ENCODE measurements at regions not wholly inside any gene's neighbourhood (a gene's known extent, or its start where the extent isn't known, plus 50 kb on each side); places are given as distances from the start of the nearest gene placed in this dataset.

DNA sequence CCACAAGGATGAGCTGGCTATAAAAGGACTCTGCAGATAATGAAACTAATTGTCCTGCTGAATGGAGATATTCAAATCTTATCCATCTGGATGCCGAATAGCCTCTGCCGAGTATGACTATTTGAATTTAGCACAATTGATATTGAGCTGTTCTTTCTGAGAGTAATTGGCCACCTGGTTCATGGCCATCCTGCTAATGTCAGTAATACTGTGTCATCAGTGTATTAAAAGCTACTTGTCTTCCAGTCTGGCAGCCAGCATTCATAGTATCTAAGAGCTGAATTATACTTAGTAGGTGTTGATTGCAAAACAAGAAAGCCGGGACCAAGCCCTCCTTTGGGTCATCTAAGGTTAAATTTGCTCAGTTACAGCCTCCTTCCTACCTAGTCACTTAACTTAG lies 310.7 kb upstream of the NCAM1 start (continued):
- TF ChIP-seq, protein P1, sequence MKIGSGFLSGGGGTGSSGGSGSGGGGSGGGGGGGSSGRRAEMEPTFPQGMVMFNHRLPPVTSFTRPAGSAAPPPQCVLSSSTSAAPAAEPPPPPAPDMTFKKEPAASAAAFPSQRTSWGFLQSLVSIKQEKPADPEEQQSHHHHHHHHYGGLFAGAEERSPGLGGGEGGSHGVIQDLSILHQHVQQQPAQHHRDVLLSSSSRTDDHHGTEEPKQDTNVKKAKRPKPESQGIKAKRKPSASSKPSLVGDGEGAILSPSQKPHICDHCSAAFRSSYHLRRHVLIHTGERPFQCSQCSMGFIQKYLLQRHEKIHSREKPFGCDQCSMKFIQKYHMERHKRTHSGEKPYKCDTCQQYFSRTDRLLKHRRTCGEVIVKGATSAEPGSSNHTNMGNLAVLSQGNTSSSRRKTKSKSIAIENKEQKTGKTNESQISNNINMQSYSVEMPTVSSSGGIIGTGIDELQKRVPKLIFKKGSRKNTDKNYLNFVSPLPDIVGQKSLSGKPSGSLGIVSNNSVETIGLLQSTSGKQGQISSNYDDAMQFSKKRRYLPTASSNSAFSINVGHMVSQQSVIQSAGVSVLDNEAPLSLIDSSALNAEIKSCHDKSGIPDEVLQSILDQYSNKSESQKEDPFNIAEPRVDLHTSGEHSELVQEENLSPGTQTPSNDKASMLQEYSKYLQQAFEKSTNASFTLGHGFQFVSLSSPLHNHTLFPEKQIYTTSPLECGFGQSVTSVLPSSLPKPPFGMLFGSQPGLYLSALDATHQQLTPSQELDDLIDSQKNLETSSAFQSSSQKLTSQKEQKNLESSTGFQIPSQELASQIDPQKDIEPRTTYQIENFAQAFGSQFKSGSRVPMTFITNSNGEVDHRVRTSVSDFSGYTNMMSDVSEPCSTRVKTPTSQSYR (CRISPR knock-in tag; IDR thresholded peaks at IDR 0.05) = no peak
- TF ChIP-seq, protein P2, sequence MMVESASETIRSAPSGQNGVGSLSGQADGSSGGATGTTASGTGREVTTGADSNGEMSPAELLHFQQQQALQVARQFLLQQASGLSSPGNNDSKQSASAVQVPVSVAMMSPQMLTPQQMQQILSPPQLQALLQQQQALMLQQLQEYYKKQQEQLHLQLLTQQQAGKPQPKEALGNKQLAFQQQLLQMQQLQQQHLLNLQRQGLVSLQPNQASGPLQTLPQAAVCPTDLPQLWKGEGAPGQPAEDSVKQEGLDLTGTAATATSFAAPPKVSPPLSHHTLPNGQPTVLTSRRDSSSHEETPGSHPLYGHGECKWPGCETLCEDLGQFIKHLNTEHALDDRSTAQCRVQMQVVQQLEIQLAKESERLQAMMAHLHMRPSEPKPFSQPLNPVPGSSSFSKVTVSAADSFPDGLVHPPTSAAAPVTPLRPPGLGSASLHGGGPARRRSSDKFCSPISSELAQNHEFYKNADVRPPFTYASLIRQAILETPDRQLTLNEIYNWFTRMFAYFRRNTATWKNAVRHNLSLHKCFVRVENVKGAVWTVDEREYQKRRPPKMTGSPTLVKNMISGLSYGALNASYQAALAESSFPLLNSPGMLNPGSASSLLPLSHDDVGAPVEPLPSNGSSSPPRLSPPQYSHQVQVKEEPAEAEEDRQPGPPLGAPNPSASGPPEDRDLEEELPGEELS (CRISPR knock-in tag; IDR thresholded peaks at IDR 0.05) = no peak
- TF ChIP-seq, protein P3, sequence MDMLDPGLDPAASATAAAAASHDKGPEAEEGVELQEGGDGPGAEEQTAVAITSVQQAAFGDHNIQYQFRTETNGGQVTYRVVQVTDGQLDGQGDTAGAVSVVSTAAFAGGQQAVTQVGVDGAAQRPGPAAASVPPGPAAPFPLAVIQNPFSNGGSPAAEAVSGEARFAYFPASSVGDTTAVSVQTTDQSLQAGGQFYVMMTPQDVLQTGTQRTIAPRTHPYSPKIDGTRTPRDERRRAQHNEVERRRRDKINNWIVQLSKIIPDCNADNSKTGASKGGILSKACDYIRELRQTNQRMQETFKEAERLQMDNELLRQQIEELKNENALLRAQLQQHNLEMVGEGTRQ (CRISPR knock-in tag; IDR thresholded peaks at IDR 0.05) = no peak
- TF ChIP-seq HMGA2 (CRISPR knock-in tag; IDR thresholded peaks at IDR 0.05) = no peak
- TF ChIP-seq CREB1 (CRISPR knock-in tag; IDR thresholded peaks at IDR 0.05) = no peak

DNA sequence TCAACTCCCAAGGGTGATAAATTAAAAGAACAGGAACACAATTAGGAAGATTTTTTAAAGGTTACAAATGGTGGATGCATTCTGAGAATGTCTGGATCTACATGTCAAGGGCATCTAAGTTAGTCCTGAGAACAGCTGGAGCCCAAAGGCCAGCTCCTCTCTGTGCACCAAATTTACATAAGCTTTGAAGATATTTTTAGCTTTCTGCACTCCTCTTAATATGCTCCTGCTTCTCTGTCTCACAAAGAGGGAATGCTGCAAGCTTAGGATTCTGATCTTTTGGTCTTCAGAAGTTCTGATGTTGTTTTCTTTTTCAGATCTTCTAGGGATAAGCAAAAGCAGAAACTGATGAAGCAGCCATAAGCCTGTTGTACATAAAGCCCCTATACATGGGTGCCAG lies 309.8 kb upstream of the NCAM1 start:
- H3K27ac Mint-ChIP-seq = no peak overlapping the region
- H3K9me3 Mint-ChIP-seq = no peaks in the 10 kb centered on the region
- no peaks in the 10 kb centered on the region for H3K36me3 Mint-ChIP-seq
- ChIA-PET CTCF (interaction anchor here (1.0 to 3.2 kb wide), 2 partner anchors 63 to 310 kb away, joined by 4 to 13 read pairs; partner anchors contain the start of gene NCAM1), POLR2A (no interaction called here)
- no peak for TF ChIP-seq ZNF396 (CRISPR knock-in tag; IDR thresholded peaks at IDR 0.05; ENCODE audit: borderline replicate concordance)
- TF ChIP-seq, protein P4, sequence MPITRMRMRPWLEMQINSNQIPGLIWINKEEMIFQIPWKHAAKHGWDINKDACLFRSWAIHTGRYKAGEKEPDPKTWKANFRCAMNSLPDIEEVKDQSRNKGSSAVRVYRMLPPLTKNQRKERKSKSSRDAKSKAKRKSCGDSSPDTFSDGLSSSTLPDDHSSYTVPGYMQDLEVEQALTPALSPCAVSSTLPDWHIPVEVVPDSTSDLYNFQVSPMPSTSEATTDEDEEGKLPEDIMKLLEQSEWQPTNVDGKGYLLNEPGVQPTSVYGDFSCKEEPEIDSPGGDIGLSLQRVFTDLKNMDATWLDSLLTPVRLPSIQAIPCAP (CRISPR knock-in tag; IDR thresholded peaks at IDR 0.05) = no peak
- TF ChIP-seq GTF2I (CRISPR knock-in tag; conservative IDR thresholded peaks at IDR 0.05) = no peak
- TF ChIP-seq RORB (CRISPR knock-in tag; IDR thresholded peaks at IDR 0.05) = no peak
- TF ChIP-seq ZNF671 (CRISPR knock-in tag; IDR thresholded peaks at IDR 0.05) = no peak
- TF ChIP-seq, protein P5, sequence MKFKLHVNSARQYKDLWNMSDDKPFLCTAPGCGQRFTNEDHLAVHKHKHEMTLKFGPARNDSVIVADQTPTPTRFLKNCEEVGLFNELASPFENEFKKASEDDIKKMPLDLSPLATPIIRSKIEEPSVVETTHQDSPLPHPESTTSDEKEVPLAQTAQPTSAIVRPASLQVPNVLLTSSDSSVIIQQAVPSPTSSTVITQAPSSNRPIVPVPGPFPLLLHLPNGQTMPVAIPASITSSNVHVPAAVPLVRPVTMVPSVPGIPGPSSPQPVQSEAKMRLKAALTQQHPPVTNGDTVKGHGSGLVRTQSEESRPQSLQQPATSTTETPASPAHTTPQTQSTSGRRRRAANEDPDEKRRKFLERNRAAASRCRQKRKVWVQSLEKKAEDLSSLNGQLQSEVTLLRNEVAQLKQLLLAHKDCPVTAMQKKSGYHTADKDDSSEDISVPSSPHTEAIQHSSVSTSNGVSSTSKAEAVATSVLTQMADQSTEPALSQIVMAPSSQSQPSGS (CRISPR knock-in tag; IDR thresholded peaks at IDR 0.05; ENCODE audit: borderline replicate concordance, low read depth) = no peak
- no peak for TF ChIP-seq JUN (CRISPR knock-in tag; IDR thresholded peaks at IDR 0.05)
- TF ChIP-seq RELA (CRISPR knock-in tag; IDR thresholded peaks at IDR 0.05; ENCODE audit: borderline replicate concordance) = no peak
- TF ChIP-seq CREB1 (CRISPR knock-in tag; IDR thresholded peaks at IDR 0.05) = no peak
- TF ChIP-seq, protein P6, sequence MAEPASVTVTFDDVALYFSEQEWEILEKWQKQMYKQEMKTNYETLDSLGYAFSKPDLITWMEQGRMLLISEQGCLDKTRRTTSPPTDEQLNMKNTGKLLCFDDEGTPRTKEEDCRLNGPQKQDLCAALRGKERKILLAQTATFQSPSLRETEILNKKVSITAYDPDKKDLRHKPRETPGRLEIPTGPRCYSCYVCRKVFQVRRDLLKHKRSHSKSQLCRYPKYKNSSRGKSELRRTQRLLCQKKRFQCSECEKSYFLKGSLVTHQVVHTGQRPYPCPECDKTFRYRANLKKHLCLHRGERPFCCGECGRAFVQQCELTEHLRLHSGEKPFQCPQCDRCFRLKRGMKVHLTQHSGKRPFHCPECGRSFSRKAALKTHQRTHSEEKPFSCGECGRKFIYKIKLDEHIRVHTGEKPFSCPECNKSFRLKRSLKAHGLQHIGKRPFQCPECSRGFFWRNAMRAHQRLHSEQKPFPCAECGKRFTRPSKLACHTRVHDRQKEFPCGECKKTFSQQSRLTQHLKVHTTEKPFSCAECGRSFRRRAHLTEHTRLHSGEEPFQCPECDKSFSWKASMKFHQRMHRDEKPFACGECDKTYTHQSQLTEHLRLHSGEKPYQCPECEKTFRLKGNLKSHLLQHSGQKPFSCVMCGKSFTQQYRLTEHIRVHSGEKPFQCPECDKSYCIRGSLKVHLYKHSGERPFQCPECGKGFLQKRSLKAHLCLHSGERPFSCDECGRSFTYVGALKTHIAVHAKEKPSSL (CRISPR knock-in tag; conservative IDR thresholded peaks at IDR 0.05) = no peak
- no peak for TF ChIP-seq SP1 (CRISPR knock-in tag; conservative IDR thresholded peaks at IDR 0.05)
- no peak for TF ChIP-seq ZNF121 (CRISPR knock-in tag; IDR thresholded peaks at IDR 0.05)
- no peak for TF ChIP-seq GRHL2 (CRISPR knock-in tag; IDR thresholded peaks at IDR 0.05; ENCODE audit: insufficient replicate concordance, severe bottlenecking)
- TF ChIP-seq, protein P1 (CRISPR knock-in tag; IDR thresholded peaks at IDR 0.05) = no peak
- no peak for TF ChIP-seq CBFB (CRISPR knock-in tag; IDR thresholded peaks at IDR 0.05; ENCODE audit: low read depth)
- no peak for TF ChIP-seq MYBL2 (CRISPR knock-in tag; IDR thresholded peaks at IDR 0.05)
- TF ChIP-seq MXD4 (CRISPR knock-in tag; IDR thresholded peaks at IDR 0.05; ENCODE audit: borderline replicate concordance) = no peak
- TF ChIP-seq, protein P7, sequence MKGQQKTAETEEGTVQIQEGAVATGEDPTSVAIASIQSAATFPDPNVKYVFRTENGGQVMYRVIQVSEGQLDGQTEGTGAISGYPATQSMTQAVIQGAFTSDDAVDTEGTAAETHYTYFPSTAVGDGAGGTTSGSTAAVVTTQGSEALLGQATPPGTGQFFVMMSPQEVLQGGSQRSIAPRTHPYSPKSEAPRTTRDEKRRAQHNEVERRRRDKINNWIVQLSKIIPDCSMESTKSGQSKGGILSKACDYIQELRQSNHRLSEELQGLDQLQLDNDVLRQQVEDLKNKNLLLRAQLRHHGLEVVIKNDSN (CRISPR knock-in tag; IDR thresholded peaks at IDR 0.05) = no peak
- TF ChIP-seq, protein P8, sequence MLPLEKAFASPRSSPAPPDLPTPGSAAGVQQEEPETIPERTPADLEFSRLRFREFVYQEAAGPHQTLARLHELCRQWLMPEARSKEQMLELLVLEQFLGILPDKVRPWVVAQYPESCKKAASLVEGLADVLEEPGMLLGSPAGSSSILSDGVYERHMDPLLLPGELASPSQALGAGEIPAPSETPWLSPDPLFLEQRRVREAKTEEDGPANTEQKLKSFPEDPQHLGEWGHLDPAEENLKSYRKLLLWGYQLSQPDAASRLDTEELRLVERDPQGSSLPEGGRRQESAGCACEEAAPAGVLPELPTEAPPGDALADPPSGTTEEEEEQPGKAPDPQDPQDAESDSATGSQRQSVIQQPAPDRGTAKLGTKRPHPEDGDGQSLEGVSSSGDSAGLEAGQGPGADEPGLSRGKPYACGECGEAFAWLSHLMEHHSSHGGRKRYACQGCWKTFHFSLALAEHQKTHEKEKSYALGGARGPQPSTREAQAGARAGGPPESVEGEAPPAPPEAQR (CRISPR knock-in tag; IDR thresholded peaks at IDR 0.05) = no peak
- H3K4me1 Mint-ChIP-seq = peaks cover 15% of the 10 kb centered on the region
- H3K4me3 Mint-ChIP-seq = no peak overlapping the region
- DNase-seq (ENCODE audit: low spot score) (no peak), ATAC-seq (no peak)
- peaks cover 1% of the 10 kb centered on the region; the same call in 1 of the 2 replicates for H3K27me3 Mint-ChIP-seq (ENCODE audit: low read depth)

All from WTC11 (cell line).